ENCODE measurements at regions not wholly inside any gene's neighbourhood (a gene's known extent, or its start where the extent isn't known, plus 50 kb on each side); places are given as distances from the start of the nearest gene placed in this dataset.

- BruUV-seq (replicated peaks): no TSS peak
- no peak for DNase-seq (ENCODE audit: unreplicated experiment)
These were observed 720.4 kb downstream of the RERGL start for GRCh38 chr12:17369556-17369955.

GRCh38 chr12:17361224-17361623 is 728.8 kb downstream of the RERGL start:
- Mint-ChIP-seq H3K4me1 (ENCODE audit: insufficient read depth, unreplicated experiment) (no peaks in the 10 kb centered on the region), H3K27ac (ENCODE audit: low read depth, unreplicated experiment) (no peak overlapping the region), H3K36me3 (ENCODE audit: insufficient read depth, unreplicated experiment) (no peaks in the 10 kb centered on the region), H3K9me3 (ENCODE audit: unreplicated experiment) (no peaks in the 10 kb centered on the region), H3K27me3 (ENCODE audit: insufficient read depth, unreplicated experiment) (peaks cover 12% of the 10 kb centered on the region), H3K4me3 (ENCODE audit: unreplicated experiment) (no peak overlapping the region)
- ChIA-PET POLR2A (no interaction called here), CTCF (no interaction called here)
- BruUV-seq (replicated peaks): no TSS peak
- DNase-seq (ENCODE audit: unreplicated experiment): no peak
- TF ChIP-seq CTCF (IDR thresholded peaks at IDR 0.05; ENCODE audit: unreplicated experiment): no peak
- intact Hi-C loops (cut with micrococcal nuclease): no loop called here

More at GRCh38 chr12:17369556-17369955, 720.4 kb downstream of the RERGL start:
- Mint-ChIP-seq H3K36me3 (ENCODE audit: insufficient read depth, unreplicated experiment) (no peaks in the 10 kb centered on the region), H3K4me3 (ENCODE audit: unreplicated experiment) (no peak overlapping the region), H3K4me1 (ENCODE audit: insufficient read depth, unreplicated experiment) (no peaks in the 10 kb centered on the region), H3K27ac (ENCODE audit: low read depth, unreplicated experiment) (no peak overlapping the region), H3K27me3 (ENCODE audit: insufficient read depth, unreplicated experiment) (no peaks in the 10 kb centered on the region), H3K9me3 (ENCODE audit: unreplicated experiment) (peaks cover 7% of the 10 kb centered on the region)
- POLR2A ChIA-PET: no interaction called here
- CTCF ChIA-PET: no interaction called here
- intact Hi-C loops (cut with micrococcal nuclease): no loop called here
- TF ChIP-seq CTCF (IDR thresholded peaks at IDR 0.05; ENCODE audit: unreplicated experiment): no peak

DNA sequence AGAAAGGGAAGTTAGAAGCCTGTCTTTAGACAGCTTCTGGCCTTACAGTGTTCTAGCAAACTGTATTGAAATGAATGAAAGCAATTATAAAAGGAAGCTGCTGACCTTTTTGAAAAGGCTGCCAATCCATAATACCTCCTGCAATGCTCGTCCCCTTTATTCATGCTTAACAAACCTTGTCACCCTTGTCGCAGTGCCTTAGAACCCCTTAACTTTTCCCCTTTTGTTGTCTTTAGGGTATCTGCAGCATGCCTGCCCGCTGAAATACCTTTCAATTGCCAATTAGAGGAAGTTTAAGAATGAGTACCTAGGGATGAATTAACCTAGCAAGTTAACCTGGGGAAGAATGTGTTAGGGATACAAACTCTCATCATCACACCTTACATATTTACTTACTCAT is 731.2 kb downstream of the RERGL start:
- CTCF ChIA-PET: no interaction called here
- no peaks in the 10 kb centered on the region for H3K36me3 Mint-ChIP-seq (ENCODE audit: insufficient read depth, unreplicated experiment)
- POLR2A ChIA-PET: interaction anchor here (0.6 to 0.7 kb wide), 2 partner anchors 55 to 275 kb away, joined by 3 to 4 read pairs; no protein-coding TSS in a partner anchor
- H3K4me3 Mint-ChIP-seq (ENCODE audit: unreplicated experiment): no peak overlapping the region
- H3K9me3 Mint-ChIP-seq (ENCODE audit: unreplicated experiment): no peaks in the 10 kb centered on the region
- no peak for DNase-seq (ENCODE audit: unreplicated experiment)
- H3K27me3 Mint-ChIP-seq (ENCODE audit: insufficient read depth, unreplicated experiment): peaks cover 12% of the 10 kb centered on the region
- intact Hi-C loops (cut with micrococcal nuclease): no loop called here
- BruUV-seq (replicated peaks): no TSS peak
- TF ChIP-seq CTCF (IDR thresholded peaks at IDR 0.05; ENCODE audit: unreplicated experiment): no peak
- H3K4me1 Mint-ChIP-seq (ENCODE audit: insufficient read depth, unreplicated experiment): no peaks in the 10 kb centered on the region
- H3K27ac Mint-ChIP-seq (ENCODE audit: low read depth, unreplicated experiment): no peak overlapping the region

- no peak overlapping the region for H3K4me3 Mint-ChIP-seq (ENCODE audit: unreplicated experiment)
- ChIA-PET POLR2A (no interaction called here), CTCF (interaction anchor here (0.6 to 0.9 kb wide), 2 partner anchors 464 to 619 kb away, joined by 3 to 4 read pairs; no protein-coding TSS in a partner anchor)
- no peaks in the 10 kb centered on the region for H3K4me1 Mint-ChIP-seq (ENCODE audit: insufficient read depth, unreplicated experiment)
- no peak for DNase-seq (ENCODE audit: unreplicated experiment)
- intact Hi-C loops (cut with micrococcal nuclease): no loop called here
- no peaks in the 10 kb centered on the region for H3K9me3 Mint-ChIP-seq (ENCODE audit: unreplicated experiment)
- H3K36me3 Mint-ChIP-seq (ENCODE audit: insufficient read depth, unreplicated experiment): no peaks in the 10 kb centered on the region
- peaks cover 12% of the 10 kb centered on the region for H3K27me3 Mint-ChIP-seq (ENCODE audit: insufficient read depth, unreplicated experiment)
- TF ChIP-seq CTCF (IDR thresholded peaks at IDR 0.05; ENCODE audit: unreplicated experiment): no peak
- no TSS peak for BruUV-seq (replicated peaks)
- no peak overlapping the region for H3K27ac Mint-ChIP-seq (ENCODE audit: low read depth, unreplicated experiment)
These were observed 732.6 kb downstream of the RERGL start for GRCh38 chr12:17357396-17357795.
